ENCODE measurements at regions not wholly inside any gene's neighbourhood (a gene's known extent, or its start where the extent isn't known, plus 50 kb on each side); places are given as distances from the start of the nearest gene placed in this dataset.

DNA sequence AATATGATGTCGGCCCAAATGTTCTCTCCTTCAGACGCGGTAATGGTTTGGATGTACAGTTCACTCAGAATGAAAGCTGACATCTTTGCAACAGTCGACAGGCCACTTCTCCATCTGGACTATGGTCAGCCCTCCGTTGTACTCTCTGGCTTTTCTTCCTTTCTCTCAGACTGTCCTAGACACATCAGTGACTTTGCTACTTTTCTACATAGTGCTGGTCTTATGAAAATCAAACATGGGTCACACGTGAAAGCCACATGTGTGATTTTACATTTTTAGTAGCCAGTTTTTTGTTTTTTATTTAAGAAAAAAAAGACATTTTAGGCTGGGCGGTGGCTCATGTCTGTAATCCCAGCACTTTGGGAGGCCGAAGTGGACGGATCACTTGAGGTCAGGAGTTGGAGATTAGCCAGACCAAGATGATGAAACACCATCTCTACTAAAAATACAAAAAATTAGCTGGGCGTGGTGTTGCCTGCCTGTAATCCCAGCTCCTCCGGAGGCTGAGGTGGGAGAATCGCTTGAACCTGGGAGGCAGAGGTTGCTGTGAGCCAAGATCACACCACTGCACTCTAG, 644.1 kb downstream of the KCNJ2 start:
- TF ChIP-seq, protein P1, sequence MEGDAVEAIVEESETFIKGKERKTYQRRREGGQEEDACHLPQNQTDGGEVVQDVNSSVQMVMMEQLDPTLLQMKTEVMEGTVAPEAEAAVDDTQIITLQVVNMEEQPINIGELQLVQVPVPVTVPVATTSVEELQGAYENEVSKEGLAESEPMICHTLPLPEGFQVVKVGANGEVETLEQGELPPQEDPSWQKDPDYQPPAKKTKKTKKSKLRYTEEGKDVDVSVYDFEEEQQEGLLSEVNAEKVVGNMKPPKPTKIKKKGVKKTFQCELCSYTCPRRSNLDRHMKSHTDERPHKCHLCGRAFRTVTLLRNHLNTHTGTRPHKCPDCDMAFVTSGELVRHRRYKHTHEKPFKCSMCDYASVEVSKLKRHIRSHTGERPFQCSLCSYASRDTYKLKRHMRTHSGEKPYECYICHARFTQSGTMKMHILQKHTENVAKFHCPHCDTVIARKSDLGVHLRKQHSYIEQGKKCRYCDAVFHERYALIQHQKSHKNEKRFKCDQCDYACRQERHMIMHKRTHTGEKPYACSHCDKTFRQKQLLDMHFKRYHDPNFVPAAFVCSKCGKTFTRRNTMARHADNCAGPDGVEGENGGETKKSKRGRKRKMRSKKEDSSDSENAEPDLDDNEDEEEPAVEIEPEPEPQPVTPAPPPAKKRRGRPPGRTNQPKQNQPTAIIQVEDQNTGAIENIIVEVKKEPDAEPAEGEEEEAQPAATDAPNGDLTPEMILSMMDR (IDR thresholded peaks at IDR 0.05; ENCODE audit: extremely low read depth in 1 of 2, insufficient read depth in 1 of 2, low read depth in 1 of 2, low read length in 2 of 2), result no peak
- TF ChIP-seq, protein P2, sequence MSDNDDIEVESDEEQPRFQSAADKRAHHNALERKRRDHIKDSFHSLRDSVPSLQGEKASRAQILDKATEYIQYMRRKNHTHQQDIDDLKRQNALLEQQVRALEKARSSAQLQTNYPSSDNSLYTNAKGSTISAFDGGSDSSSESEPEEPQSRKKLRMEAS (IDR thresholded peaks at IDR 0.05; ENCODE audit: insufficient read depth, insufficient read length), result no peak
- no peak for TF ChIP-seq POLR2A (IDR thresholded peaks at IDR 0.05; ENCODE audit: low read depth, low read length)
- no peak for TF ChIP-seq EZH2 (IDR thresholded peaks at IDR 0.05; ENCODE audit: borderline replicate concordance, low read depth, low read length, severe bottlenecking)
- TF ChIP-seq POLR2AphosphoS5 (IDR thresholded peaks at IDR 0.05; ENCODE audit: insufficient read depth, low read depth, low read length), result no peak
- no peak for TF ChIP-seq GATA2 (IDR thresholded peaks at IDR 0.05; ENCODE audit: insufficient read depth, insufficient read length, low read depth, low read length)

Measured in endothelial cell of umbilical vein (primary cell).